ENCODE measurements at regions not wholly inside any gene's neighbourhood (a gene's known extent, or its start where the extent isn't known, plus 50 kb on each side); places are given as distances from the start of the nearest gene placed in this dataset.
"Not testable (repeated sequence)": the region's sequence is repeated elsewhere in the genome, so short reads cannot be mapped to it uniquely, and the experiment has no call there.

GRCh38 chr3:135412475-135412874 is 553.1 kb upstream of the PPP2R3A start:
- FAIRE-seq: no peak

GRCh38 chr3:135416182-135416581 is 549.3 kb upstream of the PPP2R3A start:
- FAIRE-seq: no peak

GRCh38 chr3:135419155-135419554 is 546.4 kb upstream of the PPP2R3A start:
- no peak for FAIRE-seq

GRCh38 chr3:135426508-135426907 is 539.0 kb upstream of the PPP2R3A start:
- FAIRE-seq: no peak

GRCh38 chr3:135432402-135432801 is 533.1 kb upstream of the PPP2R3A start:
- FAIRE-seq: no peak

- not testable (repeated sequence) for FAIRE-seq
These were observed 526.5 kb upstream of the PPP2R3A start for GRCh38 chr3:135438889-135439597.

- FAIRE-seq: not testable (repeated sequence)
These were observed 525.9 kb upstream of the PPP2R3A start for GRCh38 chr3:135439632-135440031.

- FAIRE-seq: no peak
These were observed 525.3 kb upstream of the PPP2R3A start for GRCh38 chr3:135440233-135440632.

- FAIRE-seq: no peak
These were observed 524.8 kb upstream of the PPP2R3A start for GRCh38 chr3:135440746-135441145.

- no peak for FAIRE-seq
These were observed 521.5 kb upstream of the PPP2R3A start for GRCh38 chr3:135444058-135444457.

GRCh38 chr3:135447483-135447882 is 518.0 kb upstream of the PPP2R3A start:
- FAIRE-seq: no peak

- no peak for FAIRE-seq
These were observed 517.0 kb upstream of the PPP2R3A start for GRCh38 chr3:135448520-135448919.

GRCh38 chr3:135449046-135449445 is 516.5 kb upstream of the PPP2R3A start:
- no peak for FAIRE-seq

- no peak for FAIRE-seq
These were observed 514.3 kb upstream of the PPP2R3A start for GRCh38 chr3:135451037-135451785.

- no peak for FAIRE-seq
These were observed 512.6 kb upstream of the PPP2R3A start for GRCh38 chr3:135452881-135453280.

GRCh38 chr3:135453326-135453725 is 512.2 kb upstream of the PPP2R3A start:
- no peak for FAIRE-seq

- FAIRE-seq: no peak
These were observed 510.6 kb upstream of the PPP2R3A start for GRCh38 chr3:135454890-135455289.

GRCh38 chr3:135456108-135456790 is 509.3 kb upstream of the PPP2R3A start:
- no peak for FAIRE-seq

GRCh38 chr3:135458541-135459322 is 506.8 kb upstream of the PPP2R3A start:
- no peak for FAIRE-seq

GRCh38 chr3:135460273-135460672 is 505.3 kb upstream of the PPP2R3A start:
- no peak for FAIRE-seq

GRCh38 chr3:135471911-135472310 is 493.6 kb upstream of the PPP2R3A start:
- FAIRE-seq: no peak

- FAIRE-seq: no peak
These were observed 492.1 kb upstream of the PPP2R3A start for GRCh38 chr3:135473449-135473848.

GRCh38 chr3:135487261-135487660 is 478.3 kb upstream of the PPP2R3A start:
- FAIRE-seq: no peak
